ENCODE measurements at regions not wholly inside any gene's neighbourhood (a gene's known extent, or its start where the extent isn't known, plus 50 kb on each side); places are given as distances from the start of the nearest gene placed in this dataset.

GRCh38 chr2:117639401-117639800, 175.1 kb upstream of the DDX18 start:
- no peak for TF ChIP-seq CTCF (IDR thresholded peaks at IDR 0.05; ENCODE audit: low read depth, low read length)
- in situ Hi-C loops (cut with HindIII; ENCODE audit: low sequenced_read_pairs): no loop called here
- H3K4me3 ChIP-seq (ENCODE audit: low read depth, low read length): no peak overlapping the region
- no peak for DNase-seq (ENCODE audit: low read depth, low spot score)

GRCh38 chr2:117644403-117644802, 170.1 kb upstream of the DDX18 start:
- in situ Hi-C loops (cut with HindIII; ENCODE audit: low sequenced_read_pairs): no loop called here
- DNase-seq (ENCODE audit: low read depth, low spot score): no peak
- H3K4me3 ChIP-seq (ENCODE audit: low read depth, low read length): no peak overlapping the region
- TF ChIP-seq CTCF (IDR thresholded peaks at IDR 0.05; ENCODE audit: low read depth, low read length): no peak

GRCh38 chr2:117645458-117645857, 169.0 kb upstream of the DDX18 start:
- no peak overlapping the region for H3K4me3 ChIP-seq (ENCODE audit: low read depth, low read length)
- TF ChIP-seq CTCF (IDR thresholded peaks at IDR 0.05; ENCODE audit: low read depth, low read length): no peak
- in situ Hi-C loops (cut with HindIII; ENCODE audit: low sequenced_read_pairs): no loop called here
- DNase-seq (ENCODE audit: low read depth, low spot score): no peak

- TF ChIP-seq CTCF (IDR thresholded peaks at IDR 0.05; ENCODE audit: low read depth, low read length): no peak
- in situ Hi-C loops (cut with HindIII; ENCODE audit: low sequenced_read_pairs): no loop called here
Measured at GRCh38 chr2:117646099-117646498, 168.4 kb upstream of the DDX18 start.

GRCh38 chr2:117646872-117647271, 167.6 kb upstream of the DDX18 start:
- no peak for DNase-seq (ENCODE audit: low read depth, low spot score)
- no peak overlapping the region for H3K4me3 ChIP-seq (ENCODE audit: low read depth, low read length)
- TF ChIP-seq CTCF (IDR thresholded peaks at IDR 0.05; ENCODE audit: low read depth, low read length): no peak
- in situ Hi-C loops (cut with HindIII; ENCODE audit: low sequenced_read_pairs): no loop called here

More at GRCh38 chr2:117646099-117646498, 168.4 kb upstream of the DDX18 start:
- no peak for DNase-seq (ENCODE audit: low read depth, low spot score)
- no peak overlapping the region for H3K4me3 ChIP-seq (ENCODE audit: low read depth, low read length)

- no peak overlapping the region for H3K4me3 ChIP-seq (ENCODE audit: low read depth, low read length)
- in situ Hi-C loops (cut with HindIII; ENCODE audit: low sequenced_read_pairs): no loop called here
- no peak for DNase-seq (ENCODE audit: low read depth, low spot score)
- TF ChIP-seq CTCF (IDR thresholded peaks at IDR 0.05; ENCODE audit: low read depth, low read length): no peak
Measured at GRCh38 chr2:117656546-117656945, 157.9 kb upstream of the DDX18 start.

- no peak for DNase-seq (ENCODE audit: low read depth, low spot score)
- TF ChIP-seq CTCF (IDR thresholded peaks at IDR 0.05; ENCODE audit: low read depth, low read length): no peak
- H3K4me3 ChIP-seq (ENCODE audit: low read depth, low read length): no peak overlapping the region
- in situ Hi-C loops (cut with HindIII; ENCODE audit: low sequenced_read_pairs): no loop called here
Measured at GRCh38 chr2:117661619-117662018, 152.9 kb upstream of the DDX18 start.
